ENCODE measurements at regions not wholly inside any gene's neighbourhood (a gene's known extent, or its start where the extent isn't known, plus 50 kb on each side); places are given as distances from the start of the nearest gene placed in this dataset.

GRCh38 chr4:173891072-173891471 lies 361.0 kb upstream of the HAND2 start:
- 81% methylated on average over 3 of the region's 3 CpGs for WGBS, 2 donors
- H3K27ac ChIP-seq (ENCODE audit: low read depth in 2 of 2, low read length in 1 of 2) = no peak overlapping the region
- no peak overlapping the region for H3K4me3 ChIP-seq (ENCODE audit: low read depth in 1 of 2, low read length in 2 of 2)
- no peaks in the 10 kb centered on the region for H3K27me3 ChIP-seq (ENCODE audit: control insufficient read depth in 1 of 2, insufficient read depth in 2 of 2, low read length in 2 of 2)
- peaks cover 0 to 4% of the 10 kb centered on the region in 2 donors for H3K9me3 ChIP-seq (ENCODE audit: control insufficient read depth in 2 of 2, insufficient read depth in 1 of 2, low read depth in 1 of 2, low read length in 1 of 2)
- no peaks in the 10 kb centered on the region for H3K36me3 ChIP-seq (ENCODE audit: control insufficient read depth in 2 of 2, insufficient read depth in 2 of 2, low read length in 1 of 2)
- H3K4me1 ChIP-seq (ENCODE audit: control insufficient read depth in 2 of 2, insufficient read depth in 2 of 2, low read length in 1 of 2) = no peaks in the 10 kb centered on the region

- no peak overlapping the region for H3K27ac ChIP-seq (ENCODE audit: low read depth in 2 of 2, low read length in 1 of 2)
- H3K4me3 ChIP-seq (ENCODE audit: low read depth in 1 of 2, low read length in 2 of 2) = no peak overlapping the region
- no peaks in the 10 kb centered on the region for H3K4me1 ChIP-seq (ENCODE audit: control insufficient read depth in 2 of 2, insufficient read depth in 2 of 2, low read length in 1 of 2)
- no peaks in the 10 kb centered on the region for H3K36me3 ChIP-seq (ENCODE audit: control insufficient read depth in 2 of 2, insufficient read depth in 2 of 2, low read length in 1 of 2)
- H3K27me3 ChIP-seq (ENCODE audit: control insufficient read depth in 1 of 2, insufficient read depth in 2 of 2, low read length in 2 of 2) = no peaks in the 10 kb centered on the region
- 72 to 80% methylated on average over 4 of the region's 4 CpGs for WGBS, 2 donors
- no peaks in the 10 kb centered on the region for H3K9me3 ChIP-seq (ENCODE audit: control insufficient read depth in 2 of 2, insufficient read depth in 1 of 2, low read depth in 1 of 2, low read length in 1 of 2)
Observed at GRCh38 chr4:173883821-173884220, 353.8 kb upstream of the HAND2 start.

DNA sequence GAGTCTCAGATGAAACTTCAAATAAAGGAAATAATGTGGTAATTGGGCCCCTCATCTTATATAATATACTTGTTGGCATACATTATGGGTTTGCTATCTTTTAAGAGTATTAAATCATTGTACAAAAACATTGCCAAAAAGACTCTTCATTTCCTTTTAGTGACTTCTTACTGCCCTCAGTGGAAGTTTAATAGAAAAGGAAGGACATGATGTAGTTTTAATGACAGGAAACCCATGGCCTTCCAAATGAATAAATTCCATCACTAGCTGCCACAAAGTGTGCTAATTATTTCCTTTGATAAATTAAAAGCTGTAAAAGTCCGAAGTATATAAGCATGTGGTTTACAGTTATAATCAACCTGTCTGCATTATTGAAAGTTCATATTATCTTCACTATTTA lies 350.9 kb upstream of the HAND2 start:
- H3K27ac ChIP-seq (ENCODE audit: low read depth in 2 of 2, low read length in 1 of 2) = no peak overlapping the region
- no peaks in the 10 kb centered on the region for H3K36me3 ChIP-seq (ENCODE audit: control insufficient read depth in 2 of 2, insufficient read depth in 2 of 2, low read length in 1 of 2)
- 36 to 44% methylated on average over 1 of the region's 1 CpG for WGBS, 2 donors
- H3K4me3 ChIP-seq (ENCODE audit: low read depth in 1 of 2, low read length in 2 of 2) = no peak overlapping the region
- H3K27me3 ChIP-seq (ENCODE audit: control insufficient read depth in 1 of 2, insufficient read depth in 2 of 2, low read length in 2 of 2) = no peaks in the 10 kb centered on the region
- no peaks in the 10 kb centered on the region for H3K9me3 ChIP-seq (ENCODE audit: control insufficient read depth in 2 of 2, insufficient read depth in 1 of 2, low read depth in 1 of 2, low read length in 1 of 2)
- peaks cover 0 to 2% of the 10 kb centered on the region in 2 donors for H3K4me1 ChIP-seq (ENCODE audit: control insufficient read depth in 2 of 2, insufficient read depth in 2 of 2, low read length in 1 of 2)

GRCh38 chr4:173879509-173879908 lies 349.5 kb upstream of the HAND2 start:
- no peaks in the 10 kb centered on the region for H3K27me3 ChIP-seq (ENCODE audit: control insufficient read depth in 1 of 2, insufficient read depth in 2 of 2, low read length in 2 of 2)
- H3K4me1 ChIP-seq (ENCODE audit: control insufficient read depth in 2 of 2, insufficient read depth in 2 of 2, low read length in 1 of 2) = peaks cover 0 to 2% of the 10 kb centered on the region in 2 donors
- H3K4me3 ChIP-seq (ENCODE audit: low read depth in 1 of 2, low read length in 2 of 2) = no peak overlapping the region
- H3K9me3 ChIP-seq (ENCODE audit: control insufficient read depth in 2 of 2, insufficient read depth in 1 of 2, low read depth in 1 of 2, low read length in 1 of 2) = no peaks in the 10 kb centered on the region
- 64 to 69% methylated on average over 5 of the region's 5 CpGs for WGBS, 2 donors
- H3K36me3 ChIP-seq (ENCODE audit: control insufficient read depth in 2 of 2, insufficient read depth in 2 of 2, low read length in 1 of 2) = no peaks in the 10 kb centered on the region
- H3K27ac ChIP-seq (ENCODE audit: low read depth in 2 of 2, low read length in 1 of 2) = no peak overlapping the region

- Histone ChIP-seq H3K4me3 (ENCODE audit: low read depth in 1 of 2, low read length in 2 of 2) (no peak overlapping the region), H3K36me3 (ENCODE audit: control insufficient read depth in 2 of 2, insufficient read depth in 2 of 2, low read length in 1 of 2) (no peaks in the 10 kb centered on the region), H3K9me3 (ENCODE audit: control insufficient read depth in 2 of 2, insufficient read depth in 1 of 2, low read depth in 1 of 2, low read length in 1 of 2) (no peaks in the 10 kb centered on the region), H3K4me1 (ENCODE audit: control insufficient read depth in 2 of 2, insufficient read depth in 2 of 2, low read length in 1 of 2) (peaks cover 0 to 2% of the 10 kb centered on the region in 2 donors), H3K27ac (ENCODE audit: low read depth in 2 of 2, low read length in 1 of 2) (no peak overlapping the region), H3K27me3 (ENCODE audit: control insufficient read depth in 1 of 2, insufficient read depth in 2 of 2, low read length in 2 of 2) (no peaks in the 10 kb centered on the region)
- 39 to 41% methylated on average over 5 of the region's 5 CpGs for WGBS, 2 donors
Observed at GRCh38 chr4:173878701-173879100, 348.7 kb upstream of the HAND2 start.

- H3K4me3 ChIP-seq (ENCODE audit: low read depth in 1 of 2, low read length in 2 of 2) = no peak overlapping the region
- H3K27ac ChIP-seq (ENCODE audit: low read depth in 2 of 2, low read length in 1 of 2) = no peak overlapping the region
- H3K36me3 ChIP-seq (ENCODE audit: control insufficient read depth in 2 of 2, insufficient read depth in 2 of 2, low read length in 1 of 2) = no peaks in the 10 kb centered on the region
- no peaks in the 10 kb centered on the region for H3K9me3 ChIP-seq (ENCODE audit: control insufficient read depth in 2 of 2, insufficient read depth in 1 of 2, low read depth in 1 of 2, low read length in 1 of 2)
- H3K4me1 ChIP-seq (ENCODE audit: control insufficient read depth in 2 of 2, insufficient read depth in 2 of 2, low read length in 1 of 2) = no peaks in the 10 kb centered on the region
- H3K27me3 ChIP-seq (ENCODE audit: control insufficient read depth in 1 of 2, insufficient read depth in 2 of 2, low read length in 2 of 2) = no peaks in the 10 kb centered on the region
Observed at GRCh38 chr4:173871643-173872042, 341.6 kb upstream of the HAND2 start.

DNA sequence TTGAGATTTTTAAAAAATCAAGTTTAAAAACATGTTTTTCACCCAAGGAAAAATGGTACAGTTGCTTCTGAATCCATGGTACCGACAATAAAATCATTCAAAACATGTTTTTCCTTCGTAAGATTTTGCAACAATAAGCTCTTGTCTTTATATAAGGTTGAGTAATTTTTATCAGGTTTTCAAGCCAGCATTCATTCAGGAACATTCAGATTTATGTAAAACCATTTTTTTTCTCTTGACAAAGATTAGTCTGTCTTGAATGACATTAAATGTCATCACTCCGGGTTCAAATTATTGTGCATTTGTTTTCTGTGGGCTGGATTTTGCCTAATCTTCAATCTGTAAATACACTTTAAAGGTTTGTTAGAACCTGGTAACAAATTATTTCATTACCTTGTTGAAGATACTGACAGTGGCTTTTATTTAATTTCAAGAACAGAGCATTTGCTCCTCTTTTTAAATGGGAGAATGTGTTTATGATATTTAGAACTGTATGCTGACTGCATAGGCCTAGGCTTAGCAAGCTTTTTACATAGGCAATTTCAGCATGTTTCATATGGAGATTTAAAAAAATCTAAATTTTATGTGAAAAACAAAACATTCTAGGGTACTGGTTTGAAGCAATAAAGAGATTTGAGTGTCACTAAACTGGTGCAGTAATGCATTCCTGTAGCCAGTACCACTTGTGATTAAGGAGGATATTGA lies 336.4 kb upstream of the HAND2 start:
- H3K9me3 ChIP-seq (ENCODE audit: control insufficient read depth in 2 of 2, insufficient read depth in 1 of 2, low read depth in 1 of 2, low read length in 1 of 2) = no peaks in the 10 kb centered on the region
- H3K27me3 ChIP-seq (ENCODE audit: control insufficient read depth in 1 of 2, insufficient read depth in 2 of 2, low read length in 2 of 2) = no peaks in the 10 kb centered on the region
- H3K4me3 ChIP-seq (ENCODE audit: low read depth in 1 of 2, low read length in 2 of 2) = no peak overlapping the region
- 79 to 81% methylated on average over 3 of the region's 3 CpGs for WGBS, 2 donors
- no peaks in the 10 kb centered on the region for H3K36me3 ChIP-seq (ENCODE audit: control insufficient read depth in 2 of 2, insufficient read depth in 2 of 2, low read length in 1 of 2)
- H3K4me1 ChIP-seq (ENCODE audit: control insufficient read depth in 2 of 2, insufficient read depth in 2 of 2, low read length in 1 of 2) = no peaks in the 10 kb centered on the region
- H3K27ac ChIP-seq (ENCODE audit: low read depth in 2 of 2, low read length in 1 of 2) = no peak overlapping the region

- H3K4me1 ChIP-seq (ENCODE audit: control insufficient read depth in 2 of 2, insufficient read depth in 2 of 2, low read length in 1 of 2) = no peaks in the 10 kb centered on the region
- WGBS, 2 donors = 81 to 84% methylated on average over 3 of the region's 3 CpGs
- H3K4me3 ChIP-seq (ENCODE audit: low read depth in 1 of 2, low read length in 2 of 2) = no peak overlapping the region
- H3K9me3 ChIP-seq (ENCODE audit: control insufficient read depth in 2 of 2, insufficient read depth in 1 of 2, low read depth in 1 of 2, low read length in 1 of 2) = no peaks in the 10 kb centered on the region
- no peaks in the 10 kb centered on the region for H3K27me3 ChIP-seq (ENCODE audit: control insufficient read depth in 1 of 2, insufficient read depth in 2 of 2, low read length in 2 of 2)
- H3K36me3 ChIP-seq (ENCODE audit: control insufficient read depth in 2 of 2, insufficient read depth in 2 of 2, low read length in 1 of 2) = no peaks in the 10 kb centered on the region
- H3K27ac ChIP-seq (ENCODE audit: low read depth in 2 of 2, low read length in 1 of 2) = no peak overlapping the region
Observed at GRCh38 chr4:173862754-173863153, 332.7 kb upstream of the HAND2 start.

GRCh38 chr4:173860094-173860493 lies 330.1 kb upstream of the HAND2 start:
- no peaks in the 10 kb centered on the region for H3K4me1 ChIP-seq (ENCODE audit: control insufficient read depth in 2 of 2, insufficient read depth in 2 of 2, low read length in 1 of 2)
- WGBS, 2 donors = 57 to 58% methylated on average over 2 of the region's 2 CpGs
- no peaks in the 10 kb centered on the region for H3K9me3 ChIP-seq (ENCODE audit: control insufficient read depth in 2 of 2, insufficient read depth in 1 of 2, low read depth in 1 of 2, low read length in 1 of 2)
- H3K36me3 ChIP-seq (ENCODE audit: control insufficient read depth in 2 of 2, insufficient read depth in 2 of 2, low read length in 1 of 2) = no peaks in the 10 kb centered on the region
- H3K4me3 ChIP-seq (ENCODE audit: low read depth in 1 of 2, low read length in 2 of 2) = no peak overlapping the region
- H3K27ac ChIP-seq (ENCODE audit: low read depth in 2 of 2, low read length in 1 of 2) = no peak overlapping the region
- no peaks in the 10 kb centered on the region for H3K27me3 ChIP-seq (ENCODE audit: control insufficient read depth in 1 of 2, insufficient read depth in 2 of 2, low read length in 2 of 2)

DNA sequence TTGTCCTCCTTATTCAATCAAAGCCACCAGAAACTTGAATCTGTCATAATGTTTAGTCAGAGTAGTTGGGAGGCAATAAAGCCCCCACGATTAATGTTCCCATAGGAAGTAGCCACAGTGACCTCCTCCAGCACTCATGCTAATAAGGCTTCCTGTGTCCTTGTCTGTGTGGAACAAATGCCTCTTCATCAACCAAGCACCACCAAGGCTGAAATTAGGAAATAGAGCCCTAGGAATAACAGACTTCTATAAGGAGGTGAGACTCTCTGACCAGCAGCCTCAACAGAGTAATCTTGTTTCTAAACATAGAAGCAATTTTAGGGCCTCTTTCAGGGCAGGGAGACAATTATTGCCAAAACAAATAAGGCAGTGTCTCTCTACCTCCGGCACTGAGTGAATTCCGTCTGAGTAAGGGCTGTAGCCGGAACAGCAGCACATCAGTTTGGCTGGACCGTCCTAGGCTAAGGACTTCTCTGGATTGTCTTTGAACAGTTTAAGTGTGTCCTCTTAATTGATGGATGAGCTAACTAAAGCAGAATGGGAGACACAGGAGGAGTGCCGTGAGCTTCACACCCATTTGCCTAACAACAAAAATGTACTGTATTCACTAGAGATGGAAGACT lies 329.2 kb upstream of the HAND2 start:
- H3K27me3 ChIP-seq (ENCODE audit: control insufficient read depth in 1 of 2, insufficient read depth in 2 of 2, low read length in 2 of 2) = no peaks in the 10 kb centered on the region
- H3K9me3 ChIP-seq (ENCODE audit: control insufficient read depth in 2 of 2, insufficient read depth in 1 of 2, low read depth in 1 of 2, low read length in 1 of 2) = no peaks in the 10 kb centered on the region
- no peaks in the 10 kb centered on the region for H3K36me3 ChIP-seq (ENCODE audit: control insufficient read depth in 2 of 2, insufficient read depth in 2 of 2, low read length in 1 of 2)
- no peak overlapping the region for H3K4me3 ChIP-seq (ENCODE audit: low read depth in 1 of 2, low read length in 2 of 2)
- no peaks in the 10 kb centered on the region for H3K4me1 ChIP-seq (ENCODE audit: control insufficient read depth in 2 of 2, insufficient read depth in 2 of 2, low read length in 1 of 2)
- 59 to 64% methylated on average over 6 of the region's 6 CpGs for WGBS, 2 donors
- no peak overlapping the region for H3K27ac ChIP-seq (ENCODE audit: low read depth in 2 of 2, low read length in 1 of 2)
